ENCODE measurements at regions not wholly inside any gene's neighbourhood (a gene's known extent, or its start where the extent isn't known, plus 50 kb on each side); places are given as distances from the start of the nearest gene placed in this dataset.

- TF ChIP-seq POLR2A (IDR thresholded peaks at IDR 0.05), result no peak
- no peak for TF ChIP-seq CTCF (IDR thresholded peaks at IDR 0.05)
- intact Hi-C loops (cut with DNase I; ENCODE audit: low total_unique reads), result no loop called here
- DNase-seq (ENCODE audit: low spot score in 2 of 2), result no peak
- no peak overlapping the region for H3K4me3 ChIP-seq (ENCODE audit: low read depth, poor library complexity, severe bottlenecking)
- 79 to 81% methylated on average over 1 of the region's 1 CpG for WGBS, 2 donors
These were observed 121.9 kb downstream of the DLEU7 start for GRCh38 chr13:50721672-50721992.

GRCh38 chr13:50722440-50723125 is 120.9 kb downstream of the DLEU7 start:
- DNase-seq (ENCODE audit: low spot score in 2 of 2), result no peak
- TF ChIP-seq POLR2A (IDR thresholded peaks at IDR 0.05) (no peak), CTCF (IDR thresholded peaks at IDR 0.05) (no peak)
- intact Hi-C loops (cut with DNase I; ENCODE audit: low total_unique reads), result no loop called here
- WGBS, 2 donors, result 97% methylated on average over 2 of the region's 2 CpGs
- H3K4me3 ChIP-seq (ENCODE audit: low read depth, poor library complexity, severe bottlenecking), result no peak overlapping the region

GRCh38 chr13:50724438-50724837 is 119.1 kb downstream of the DLEU7 start:
- no peak for TF ChIP-seq POLR2A (IDR thresholded peaks at IDR 0.05)
- TF ChIP-seq CTCF (IDR thresholded peaks at IDR 0.05), result no peak
- DNase-seq (ENCODE audit: low spot score in 2 of 2), result no peak
- 92 to 93% methylated on average over 4 of the region's 4 CpGs for WGBS, 2 donors
- H3K4me3 ChIP-seq (ENCODE audit: low read depth, poor library complexity, severe bottlenecking), result no peak overlapping the region
- intact Hi-C loops (cut with DNase I; ENCODE audit: low total_unique reads), result no loop called here

GRCh38 chr13:50724913-50725312 is 118.6 kb downstream of the DLEU7 start:
- no peak for DNase-seq (ENCODE audit: low spot score in 2 of 2)
- no peak overlapping the region for H3K4me3 ChIP-seq (ENCODE audit: low read depth, poor library complexity, severe bottlenecking)
- 66 to 81% methylated on average over 5 of the region's 5 CpGs for WGBS, 2 donors
- TF ChIP-seq CTCF (IDR thresholded peaks at IDR 0.05), result no peak
- no peak for TF ChIP-seq POLR2A (IDR thresholded peaks at IDR 0.05)
- intact Hi-C loops (cut with DNase I; ENCODE audit: low total_unique reads), result no loop called here

GRCh38 chr13:50726164-50726563 is 117.3 kb downstream of the DLEU7 start:
- no peak overlapping the region for H3K4me3 ChIP-seq (ENCODE audit: low read depth, poor library complexity, severe bottlenecking)
- DNase-seq (ENCODE audit: low spot score in 2 of 2), result no peak
- 84 to 85% methylated on average over 4 of the region's 4 CpGs for WGBS, 2 donors
- no peak for TF ChIP-seq POLR2A (IDR thresholded peaks at IDR 0.05)
- no peak for TF ChIP-seq CTCF (IDR thresholded peaks at IDR 0.05)
- intact Hi-C loops (cut with DNase I; ENCODE audit: low total_unique reads), result no loop called here

- intact Hi-C loops (cut with DNase I; ENCODE audit: low total_unique reads), result no loop called here
- no peak for DNase-seq (ENCODE audit: low spot score in 2 of 2)
- no peak overlapping the region for H3K4me3 ChIP-seq (ENCODE audit: low read depth, poor library complexity, severe bottlenecking)
- TF ChIP-seq CTCF (IDR thresholded peaks at IDR 0.05) (no peak), POLR2A (IDR thresholded peaks at IDR 0.05) (no peak)
These were observed 114.3 kb downstream of the DLEU7 start for GRCh38 chr13:50729177-50729576.

Measured in lower leg skin (tissue), 4 donors.